ENCODE measurements at regions not wholly inside any gene's neighbourhood (a gene's known extent, or its start where the extent isn't known, plus 50 kb on each side); places are given as distances from the start of the nearest gene placed in this dataset.

DNA sequence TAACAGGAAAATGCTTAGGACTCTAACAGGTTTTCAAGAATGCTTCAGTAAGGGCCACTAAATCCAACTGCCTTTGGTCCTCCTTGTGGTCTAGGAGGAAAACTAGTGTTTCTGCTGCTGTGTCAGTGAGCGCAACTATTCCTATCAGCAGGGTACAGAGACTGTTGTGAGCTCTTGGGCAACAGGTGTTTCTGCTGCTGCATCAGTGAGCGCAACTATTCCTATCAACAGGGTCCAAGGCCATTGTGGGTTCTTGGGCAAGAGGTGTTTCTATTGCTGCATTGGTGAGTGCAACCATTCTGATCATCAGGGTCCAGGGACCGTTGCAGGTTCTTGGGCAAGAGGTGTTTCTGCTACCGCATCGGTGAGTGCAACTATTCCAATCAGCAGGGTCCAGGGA, 256.3 kb downstream of the CDH10 start:
- TF ChIP-seq, protein P1, sequence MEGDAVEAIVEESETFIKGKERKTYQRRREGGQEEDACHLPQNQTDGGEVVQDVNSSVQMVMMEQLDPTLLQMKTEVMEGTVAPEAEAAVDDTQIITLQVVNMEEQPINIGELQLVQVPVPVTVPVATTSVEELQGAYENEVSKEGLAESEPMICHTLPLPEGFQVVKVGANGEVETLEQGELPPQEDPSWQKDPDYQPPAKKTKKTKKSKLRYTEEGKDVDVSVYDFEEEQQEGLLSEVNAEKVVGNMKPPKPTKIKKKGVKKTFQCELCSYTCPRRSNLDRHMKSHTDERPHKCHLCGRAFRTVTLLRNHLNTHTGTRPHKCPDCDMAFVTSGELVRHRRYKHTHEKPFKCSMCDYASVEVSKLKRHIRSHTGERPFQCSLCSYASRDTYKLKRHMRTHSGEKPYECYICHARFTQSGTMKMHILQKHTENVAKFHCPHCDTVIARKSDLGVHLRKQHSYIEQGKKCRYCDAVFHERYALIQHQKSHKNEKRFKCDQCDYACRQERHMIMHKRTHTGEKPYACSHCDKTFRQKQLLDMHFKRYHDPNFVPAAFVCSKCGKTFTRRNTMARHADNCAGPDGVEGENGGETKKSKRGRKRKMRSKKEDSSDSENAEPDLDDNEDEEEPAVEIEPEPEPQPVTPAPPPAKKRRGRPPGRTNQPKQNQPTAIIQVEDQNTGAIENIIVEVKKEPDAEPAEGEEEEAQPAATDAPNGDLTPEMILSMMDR (optimal IDR thresholded peaks at IDR 0.05 in 1 of 3, IDR thresholded peaks at IDR 0.05 in 1 of 3, conservative IDR thresholded peaks at IDR 0.05 in 1 of 3; ENCODE audit: extremely low read depth in 1 of 3, insufficient read depth in 2 of 3, low read length in 3 of 3) = no peak
- no peak for TF ChIP-seq EZH2 (IDR thresholded peaks at IDR 0.05; ENCODE audit: low read length)
